HUDEP-2 (cell line): ENCODE measurements at regions not wholly inside any gene's neighbourhood (a gene's known extent, or its start where the extent isn't known, plus 50 kb on each side); places are given as distances from the start of the nearest gene placed in this dataset.
"Not testable (repeated sequence)": the region's sequence is repeated elsewhere in the genome, so short reads cannot be mapped to it uniquely, and the experiment has no call there.

Experiments used
- DNase-seq, 76 experiments: peaks; one replicate each; lab custom pipeline; 2025; ENCODE audit not compliant: unreplicated experiment in 76 of 76; lab: John Stamatoyannopoulos, UW

DNA sequence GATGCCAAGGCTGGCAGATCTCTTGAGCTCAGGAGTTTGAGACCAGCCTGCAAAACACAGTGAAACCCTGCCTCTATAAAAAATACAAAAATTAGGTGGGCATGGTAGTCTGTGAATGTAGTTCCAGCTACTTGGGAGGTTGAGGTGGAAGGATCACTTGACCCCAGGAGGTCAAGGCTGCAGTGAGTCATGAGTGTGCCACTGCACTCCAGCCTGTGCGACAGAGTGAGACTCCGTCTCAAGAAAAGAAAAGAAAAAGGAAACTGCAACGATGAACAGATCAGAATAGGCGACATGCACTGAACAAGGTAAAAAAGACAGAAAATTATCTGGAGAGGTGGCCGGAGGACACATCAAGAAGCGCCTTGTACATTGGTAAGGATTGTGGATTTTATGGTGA lies 273.7 kb upstream of the AMIGO2 start:
- no peak for DNase-seq

DNA sequence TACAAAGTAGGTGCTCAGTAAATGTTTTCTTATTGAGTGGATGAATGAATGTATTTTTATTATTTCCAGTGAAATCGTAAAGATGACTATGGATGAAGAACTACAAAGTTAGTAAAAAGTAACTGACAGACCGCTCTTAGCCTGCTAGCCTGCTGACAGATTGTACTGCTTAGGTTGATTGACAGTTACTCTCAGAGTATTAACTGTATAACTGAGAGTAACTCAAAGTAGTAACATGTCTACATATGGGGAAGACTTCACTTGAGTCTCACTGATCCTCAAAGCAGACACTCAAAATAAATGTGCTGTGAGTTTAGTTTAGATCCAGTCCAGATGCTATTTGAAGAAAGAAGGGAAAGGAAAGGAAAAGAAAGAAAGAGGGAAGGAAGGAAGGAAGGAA lies 272.3 kb upstream of the AMIGO2 start:
- no peak for DNase-seq

- no peak for DNase-seq
Observed at GRCh38 chr12:47351526-47351925, 271.8 kb upstream of the AMIGO2 start.

DNA sequence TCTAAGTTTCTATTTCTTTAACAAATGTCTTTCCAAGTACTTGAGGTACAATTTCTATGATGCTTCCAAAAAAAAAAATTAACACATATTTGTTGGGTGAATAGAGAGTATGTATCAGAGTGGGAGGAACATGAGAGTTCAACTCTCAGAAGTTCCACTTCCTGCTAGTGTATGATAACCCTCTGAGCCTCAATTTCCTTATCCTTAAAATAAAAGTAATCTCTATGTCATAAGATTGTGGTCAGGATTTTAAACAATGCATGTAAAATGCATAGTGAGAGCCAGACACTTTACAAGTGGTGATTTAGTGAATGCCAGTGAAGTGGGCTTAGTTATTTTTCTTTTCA lies 270.3 kb upstream of the AMIGO2 start:
- DNase-seq: no peak

- DNase-seq: no peak
Observed at GRCh38 chr12:47349137-47350061, 269.6 kb upstream of the AMIGO2 start.

GRCh38 chr12:47348206-47348605 lies 268.4 kb upstream of the AMIGO2 start:
- no peak for DNase-seq

DNA sequence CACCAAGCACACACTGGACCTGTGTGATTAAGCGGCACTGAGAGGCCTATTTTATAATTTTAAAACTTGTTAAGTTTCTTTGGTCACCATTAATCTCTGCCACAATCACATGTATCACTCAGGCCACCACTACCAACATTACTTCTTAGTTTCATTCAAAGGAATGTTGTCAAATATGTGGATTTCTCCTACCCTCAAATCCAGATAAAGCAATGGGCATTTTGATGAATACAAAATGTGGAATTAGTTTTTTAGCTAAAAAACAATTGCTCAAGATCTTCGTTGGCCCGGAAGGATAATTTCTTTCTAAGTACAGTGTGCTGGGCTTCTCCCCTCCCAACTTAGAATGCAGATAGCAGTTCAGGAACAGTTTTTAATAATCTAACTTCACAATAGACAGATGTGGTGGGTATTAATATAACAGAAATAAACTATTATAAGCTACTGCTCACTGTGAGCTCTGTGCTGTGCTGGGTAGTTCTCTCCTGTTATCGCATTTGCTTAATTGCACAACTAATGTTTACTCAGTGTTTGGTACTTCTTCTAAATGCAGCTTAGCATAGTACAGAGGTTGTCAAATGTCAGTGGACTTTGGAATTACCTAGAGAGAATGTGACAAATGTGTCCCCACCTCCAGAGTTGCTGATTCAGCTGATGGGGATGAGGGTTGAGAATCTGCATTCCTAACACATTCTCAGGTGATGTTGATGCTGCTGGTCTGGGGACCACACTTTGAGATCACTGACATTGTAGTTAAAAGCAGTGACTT lies 266.7 kb upstream of the AMIGO2 start:
- no peak for DNase-seq

DNA sequence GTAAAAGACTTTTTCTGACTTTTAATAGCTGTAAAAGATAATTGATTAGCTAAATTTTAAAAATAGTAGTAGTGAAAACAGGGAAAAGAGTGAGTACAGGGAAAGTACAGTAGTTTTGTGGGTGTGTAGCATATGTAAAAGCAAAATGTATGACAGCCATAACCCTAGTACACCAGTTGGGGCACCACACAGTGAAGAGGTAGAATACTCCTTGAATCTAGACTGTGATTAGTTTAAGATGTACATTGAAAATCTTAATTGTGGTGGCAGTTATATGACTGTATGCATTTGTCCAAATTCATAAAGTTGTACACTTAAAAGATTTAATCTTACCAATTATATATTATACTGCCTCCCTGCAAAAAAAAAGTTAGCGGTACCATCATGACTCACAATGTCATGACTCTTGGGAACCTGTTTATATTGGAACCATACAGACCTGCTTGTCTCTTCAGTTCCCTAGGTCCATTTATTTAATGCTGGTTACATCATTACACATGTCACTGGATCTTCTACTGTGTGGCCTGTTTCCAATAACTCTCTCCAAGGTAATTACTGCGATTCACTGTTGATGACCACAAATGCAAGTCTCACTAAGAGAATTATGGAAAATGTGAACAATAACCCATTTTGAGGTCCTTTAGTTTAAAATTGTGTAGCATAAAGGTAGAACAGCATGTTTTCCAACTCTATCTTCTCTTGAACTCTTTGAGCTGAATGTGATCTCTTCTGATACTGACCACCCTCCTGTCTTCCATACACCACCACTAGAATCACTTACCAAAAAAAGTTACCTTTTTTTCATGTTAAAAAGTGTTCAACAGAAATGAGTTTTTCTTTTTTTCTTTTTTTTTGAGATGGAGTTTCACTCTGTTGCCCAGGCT lies 264.2 kb upstream of the AMIGO2 start:
- DNase-seq: no peak

DNA sequence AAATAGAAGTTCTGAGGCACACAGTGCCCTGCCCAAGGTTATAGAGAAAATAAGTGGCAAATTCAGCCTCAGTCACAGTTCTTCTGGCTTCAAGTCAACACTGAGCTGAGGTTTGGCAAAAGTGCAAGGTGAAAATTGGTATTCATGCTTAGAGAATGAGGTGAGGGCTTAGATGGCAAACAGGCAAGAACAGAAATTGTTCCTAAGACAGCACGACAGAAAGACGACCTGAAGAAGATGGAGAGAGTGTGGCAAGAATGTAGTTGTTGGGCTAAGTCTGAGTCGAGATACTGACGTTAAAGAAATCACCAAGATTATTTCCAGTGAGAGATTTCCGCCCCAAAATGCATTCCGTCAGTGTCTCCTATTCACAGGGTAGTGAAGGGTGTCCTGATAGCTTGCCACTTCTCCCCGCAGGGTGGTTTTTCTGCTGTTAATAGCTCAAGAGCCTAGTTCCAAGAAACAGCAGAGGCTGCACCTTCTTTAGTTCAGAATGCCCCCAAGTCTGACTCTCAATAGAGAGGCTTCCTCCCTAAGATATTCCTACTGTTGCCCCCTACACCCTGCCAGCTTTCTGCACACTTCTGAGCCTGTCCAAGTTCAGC lies 260.8 kb upstream of the AMIGO2 start:
- DNase-seq: no peak

- no peak for DNase-seq
Observed at GRCh38 chr12:47337581-47337980, 257.8 kb upstream of the AMIGO2 start.

DNA sequence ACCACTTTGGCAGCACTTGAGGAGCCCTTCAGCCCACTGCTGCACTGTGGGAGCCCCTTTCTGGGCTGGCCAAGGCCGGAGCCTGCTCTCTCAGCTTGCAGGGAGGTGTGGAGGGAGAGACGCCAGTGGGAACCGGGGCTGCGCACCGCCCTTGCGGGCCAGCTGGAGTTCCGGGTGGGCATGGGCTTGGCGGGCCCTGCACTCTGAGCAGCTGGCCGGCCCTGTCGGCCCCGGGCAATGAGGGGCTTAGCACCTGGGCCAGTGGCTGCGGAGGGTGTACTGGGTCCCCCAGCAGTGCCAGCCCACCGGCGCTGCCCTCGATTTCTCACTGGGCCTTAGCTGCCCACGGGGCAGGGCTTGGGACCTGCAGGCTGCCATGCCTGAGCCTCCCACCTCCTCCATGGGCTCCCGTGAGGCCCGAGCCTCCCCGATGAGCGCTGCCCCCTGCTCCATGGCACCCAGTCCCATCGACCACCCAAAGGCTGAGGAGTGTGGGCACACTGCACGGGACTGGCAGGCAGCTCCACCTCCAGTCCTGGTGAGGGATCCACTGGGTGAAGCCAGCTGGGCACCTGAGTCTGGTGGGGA lies 253.6 kb upstream of the AMIGO2 start:
- not testable (repeated sequence) for DNase-seq

- DNase-seq: no peak
Observed at GRCh38 chr12:47328831-47329545, 249.2 kb upstream of the AMIGO2 start.

DNA sequence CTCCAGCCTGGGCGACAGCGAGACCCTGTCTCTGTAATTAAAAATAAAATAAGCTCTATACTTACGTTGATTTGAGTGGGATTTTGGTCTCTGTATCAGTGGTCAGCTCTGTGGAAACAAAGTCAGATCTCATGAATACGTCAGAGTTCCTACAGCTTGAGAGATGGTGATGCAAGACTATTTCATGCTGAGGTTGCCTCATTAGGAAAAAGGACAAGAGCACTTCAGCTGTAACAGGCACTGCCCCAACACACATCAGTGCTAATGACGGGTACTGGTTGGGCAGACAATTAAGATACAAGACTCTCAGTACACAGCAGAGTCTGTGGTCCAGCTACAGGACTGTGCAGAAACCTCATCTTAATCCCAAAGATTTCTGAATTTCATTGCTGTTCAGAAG lies 246.4 kb upstream of the AMIGO2 start:
- DNase-seq: no peak

DNA sequence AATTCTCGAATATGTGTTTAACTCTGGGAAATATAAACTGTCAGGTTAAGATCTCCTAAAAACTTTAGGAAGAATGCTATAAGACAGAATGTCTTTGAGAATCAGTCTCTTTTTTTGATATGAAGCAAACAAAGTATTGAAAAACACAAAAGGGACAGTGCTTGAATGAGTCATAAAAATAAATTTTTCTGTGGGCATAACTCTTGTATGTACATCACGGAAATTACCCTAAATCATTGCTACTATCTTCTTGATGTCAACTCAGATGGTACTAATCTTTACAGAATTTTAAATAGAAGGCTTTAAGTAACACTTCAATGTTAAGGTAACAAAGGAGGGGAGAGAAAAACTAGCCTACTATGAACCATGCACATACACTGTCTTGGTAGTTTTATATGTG lies 244.0 kb upstream of the AMIGO2 start:
- DNase-seq: no peak

DNA sequence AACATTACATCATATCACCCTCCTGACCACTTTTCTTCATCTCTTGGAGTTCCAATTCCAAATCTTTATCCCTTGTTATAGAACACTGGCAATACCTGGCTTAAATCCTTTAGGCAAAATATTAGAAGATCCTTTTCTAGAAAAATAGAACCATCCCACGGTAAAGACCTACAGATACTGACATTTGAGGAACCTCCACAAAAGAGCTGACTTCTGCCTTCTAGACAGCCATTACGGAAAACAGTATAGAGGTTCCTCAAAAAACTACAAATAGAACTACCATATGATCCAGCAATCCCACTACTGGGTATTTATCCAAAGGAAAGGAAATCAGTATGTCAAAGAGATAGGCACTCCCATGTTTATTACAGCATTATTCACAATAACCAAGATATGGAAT lies 241.7 kb upstream of the AMIGO2 start:
- no peak for DNase-seq

DNA sequence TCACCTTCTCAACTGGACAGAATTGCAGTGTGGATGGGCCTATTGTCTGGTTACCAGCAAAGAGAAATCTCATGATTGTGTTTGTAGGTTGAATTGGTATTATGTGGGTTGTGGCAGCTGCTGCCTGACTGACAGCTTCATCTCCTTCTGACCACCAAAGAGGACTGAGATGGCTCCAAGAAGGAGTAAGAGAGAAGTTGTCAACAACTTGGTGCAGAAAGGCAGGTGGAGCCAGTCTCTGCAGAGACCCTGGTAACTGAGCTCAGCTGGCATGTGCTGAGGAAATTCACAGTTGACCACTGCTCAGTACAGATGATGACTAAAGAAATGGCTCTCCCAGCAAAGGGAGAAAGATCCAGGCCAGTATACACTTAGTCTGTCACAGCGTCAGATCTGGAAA lies 240.0 kb upstream of the AMIGO2 start:
- DNase-seq: no peak

- no peak for DNase-seq
Observed at GRCh38 chr12:47318963-47319362, 239.2 kb upstream of the AMIGO2 start.

GRCh38 chr12:47317175-47317915 lies 237.6 kb upstream of the AMIGO2 start:
- no peak for DNase-seq

DNA sequence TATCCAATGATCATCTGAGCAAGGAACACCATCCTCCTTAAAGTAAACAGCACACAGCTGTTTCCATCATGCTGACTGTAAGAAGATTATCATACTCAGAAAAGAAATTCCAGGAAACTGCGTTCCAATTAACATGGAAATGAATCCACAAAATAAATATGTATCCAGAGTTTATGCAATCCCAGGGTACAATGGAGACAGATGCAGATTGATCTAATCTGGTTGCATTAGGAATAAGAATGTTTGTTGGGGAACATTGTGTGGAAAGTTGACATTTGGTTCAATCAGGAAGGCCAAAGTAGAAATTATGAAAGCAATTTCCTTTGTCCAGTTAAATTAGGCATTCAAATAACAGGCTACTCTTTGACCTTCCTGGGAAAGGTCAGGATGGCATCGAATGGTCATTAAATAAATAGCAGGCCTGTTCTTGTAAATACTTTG lies 236.9 kb upstream of the AMIGO2 start:
- DNase-seq: no peak
